GM19035 (cell line): ENCODE measurements at regions not wholly inside any gene's neighbourhood (a gene's known extent, or its start where the extent isn't known, plus 50 kb on each side); places are given as distances from the start of the nearest gene placed in this dataset.

Experiments
- ATAC-seq: cut with Tn5 transposase; IDR thresholded peaks from one replicate; pipeline ENCODE4 v1.9.1; 2021; ENCODE audit not compliant: unreplicated experiment

DNA sequence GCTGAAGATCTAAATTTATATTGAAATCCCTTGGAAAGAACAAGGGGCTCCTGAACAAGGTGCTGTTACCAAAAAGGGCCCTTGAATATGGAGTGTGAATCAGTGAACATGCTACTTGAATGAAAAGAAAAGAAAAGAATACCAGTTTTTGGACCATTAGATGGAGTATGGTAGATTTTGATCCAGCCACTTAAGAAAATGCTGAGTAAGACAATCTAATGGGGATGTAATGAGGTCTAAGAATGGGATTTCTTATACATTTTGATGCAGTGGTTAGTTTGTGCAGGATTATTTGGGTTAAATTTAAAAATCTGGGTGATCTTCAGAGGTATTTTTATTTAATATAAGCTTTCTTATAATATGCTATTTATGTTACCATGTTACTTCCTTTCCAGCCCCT is 2003.0 kb upstream of the LRRTM1 start:
- no peak for ATAC-seq

DNA sequence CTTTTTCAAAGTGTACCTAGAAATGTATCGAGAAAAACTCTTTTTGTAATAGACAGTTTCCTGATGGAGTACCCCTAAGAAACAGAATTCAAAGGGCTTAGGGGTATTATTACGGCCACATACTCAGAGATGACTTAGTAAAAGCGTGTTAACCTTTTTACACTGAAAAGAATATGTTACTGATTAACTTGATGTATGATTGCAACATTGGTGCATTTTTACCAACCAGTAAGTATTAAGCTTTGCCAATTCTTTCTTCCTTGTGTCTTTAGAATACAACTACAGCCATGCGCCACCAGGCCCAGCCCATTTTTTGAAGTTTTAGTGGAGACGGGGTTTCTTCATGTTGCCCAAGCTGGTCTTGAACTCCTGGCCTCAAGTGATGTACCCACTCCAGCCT is 1997.0 kb upstream of the LRRTM1 start:
- no peak for ATAC-seq

DNA sequence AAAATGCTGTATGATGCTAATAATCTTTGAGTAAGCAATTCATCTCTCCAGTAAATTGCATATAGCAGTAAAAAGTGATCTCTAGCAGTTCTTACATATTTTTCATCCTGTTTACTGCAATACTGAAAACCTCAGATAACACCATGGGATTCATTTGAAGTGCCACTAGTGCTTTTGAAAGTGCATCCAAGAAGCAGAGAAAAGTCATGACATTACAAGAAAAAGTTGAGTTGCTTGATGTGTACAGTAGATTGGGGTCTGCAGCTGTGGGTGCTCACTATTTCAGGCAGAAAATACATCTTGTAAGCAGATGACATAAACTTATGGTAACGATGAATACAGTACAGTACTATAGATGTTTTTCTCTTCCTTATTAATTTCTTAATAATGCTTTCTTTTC is 1984.9 kb upstream of the LRRTM1 start:
- no peak for ATAC-seq

DNA sequence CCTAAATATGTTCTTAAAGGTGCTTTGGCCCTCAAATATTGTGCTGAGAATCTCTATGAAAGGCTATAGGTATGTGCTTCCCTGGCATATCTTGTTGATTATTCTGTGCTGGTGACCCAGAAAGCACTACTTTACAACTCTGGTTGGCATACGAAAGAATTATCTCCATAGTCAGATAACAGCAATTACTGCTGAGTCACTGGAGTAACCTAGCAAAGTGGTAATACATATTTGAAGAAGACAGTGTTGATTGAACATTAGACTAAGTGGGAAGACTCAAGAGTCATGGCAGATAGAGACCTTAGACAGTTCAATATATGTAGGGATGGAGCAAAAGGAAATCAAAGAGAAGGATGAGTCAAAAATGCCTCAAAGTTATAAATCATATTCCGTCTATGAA is 1978.5 kb upstream of the LRRTM1 start:
- ATAC-seq, result no peak

DNA sequence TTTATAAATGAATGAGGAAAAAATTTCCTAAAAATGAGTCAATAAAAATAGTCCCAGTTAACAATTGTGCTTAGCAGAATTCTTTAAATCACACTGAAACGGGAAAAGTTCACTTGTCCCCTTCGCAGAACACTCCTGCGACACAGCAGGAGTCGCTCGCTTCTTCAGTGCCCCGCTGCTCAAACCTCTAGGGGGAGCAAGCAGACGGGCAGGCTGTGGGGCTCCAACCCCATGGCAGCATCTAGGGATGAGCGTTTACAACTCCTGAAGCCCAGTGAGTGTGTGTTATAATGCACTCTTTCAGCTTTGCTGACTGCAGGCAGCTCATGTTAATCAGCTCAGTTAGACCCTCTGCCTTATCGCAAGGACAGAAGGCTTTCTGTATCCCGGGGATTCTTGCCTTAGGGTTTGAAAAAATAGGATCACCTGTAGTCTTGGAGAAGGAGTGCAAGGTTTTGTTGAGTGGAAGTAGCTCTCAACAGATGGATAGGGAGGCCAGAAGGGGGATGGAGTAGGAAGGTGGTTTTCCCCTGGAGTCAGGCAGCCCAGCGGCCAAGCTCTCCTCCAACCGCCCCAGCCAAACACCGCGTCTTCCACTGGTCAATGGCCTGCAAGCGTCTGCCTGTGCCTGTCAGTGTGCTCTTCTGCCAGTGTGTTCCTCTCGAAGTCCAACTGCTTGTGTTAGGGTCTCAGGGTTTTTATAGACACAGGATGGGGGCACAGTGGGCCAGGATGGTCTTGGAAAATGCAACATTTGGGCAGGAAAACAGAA is 1977.7 kb upstream of the LRRTM1 start:
- ATAC-seq, result no peak

DNA sequence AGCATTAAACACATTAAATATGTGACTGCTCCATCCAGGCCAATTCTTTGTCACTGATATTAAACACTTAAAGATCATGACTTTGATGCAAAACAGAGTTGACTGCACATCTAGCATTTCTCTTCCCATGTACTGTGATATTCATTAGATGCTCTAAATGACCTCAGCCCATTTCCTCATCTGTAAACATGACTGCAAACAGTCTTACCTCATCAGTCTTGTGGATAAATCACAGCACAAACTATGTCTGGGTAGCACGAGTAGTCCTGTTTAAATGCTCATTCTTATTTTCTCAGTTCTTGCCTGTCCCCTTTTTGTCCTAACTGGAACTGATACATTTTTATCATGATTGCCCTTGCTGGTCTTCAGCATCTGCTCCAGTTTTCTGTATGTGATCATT is 1974.8 kb upstream of the LRRTM1 start:
- ATAC-seq, result no peak

DNA sequence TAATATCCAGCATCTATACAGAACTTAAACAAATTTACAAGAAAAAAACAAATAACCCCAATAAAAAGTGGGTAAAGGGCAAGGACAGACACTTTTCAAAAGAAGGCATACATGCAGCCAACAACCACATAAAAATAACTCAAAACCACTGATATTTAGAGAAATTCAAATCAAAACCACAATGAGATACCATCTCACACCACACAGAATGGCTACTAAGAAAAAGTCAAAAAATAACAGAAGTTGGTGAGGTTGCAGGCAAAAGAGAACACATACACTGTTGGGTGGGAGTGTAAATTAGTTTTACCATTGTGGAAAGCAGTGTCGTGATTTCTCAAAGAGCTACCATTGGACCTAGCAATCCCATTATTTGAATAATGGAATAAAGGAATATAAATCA is 1973.9 kb upstream of the LRRTM1 start:
- no peak for ATAC-seq

DNA sequence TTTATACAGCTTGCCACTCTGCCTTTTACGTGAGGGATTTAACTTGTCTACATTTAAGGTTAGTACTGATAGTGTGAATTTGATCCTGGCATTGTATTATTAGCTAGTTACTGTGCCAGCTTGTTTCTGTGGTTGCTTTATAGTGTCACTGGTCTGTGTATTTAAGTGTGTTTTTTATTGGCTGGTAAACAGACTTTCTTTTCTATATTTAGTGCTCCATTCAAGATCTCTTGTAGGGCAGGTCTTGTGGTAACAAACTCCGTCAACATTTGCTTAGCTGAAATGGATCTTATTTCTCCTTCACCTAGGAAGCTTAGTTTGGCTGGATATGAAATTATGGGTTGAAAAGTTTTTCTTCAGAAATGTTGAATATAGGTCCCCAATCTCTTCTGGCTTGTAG is 1971.0 kb upstream of the LRRTM1 start:
- ATAC-seq, result no peak

DNA sequence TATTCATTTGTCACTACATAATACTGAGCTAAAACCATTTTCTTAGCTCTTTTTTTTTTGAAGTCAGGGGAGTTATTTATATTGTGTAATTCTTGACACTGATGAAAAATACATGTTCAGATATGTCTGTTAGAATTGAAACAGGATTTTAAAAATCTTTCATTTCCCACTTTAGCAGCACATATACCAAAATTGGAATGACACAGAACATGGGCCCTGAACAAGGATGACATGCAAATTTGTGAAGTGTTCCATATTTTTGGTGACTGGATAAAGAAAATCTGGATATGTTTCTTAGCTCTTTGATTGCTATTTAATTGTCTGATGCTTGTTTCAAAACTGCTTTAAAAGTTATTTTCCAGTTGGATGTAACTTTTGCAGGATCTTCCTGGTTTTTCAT is 1963.9 kb upstream of the LRRTM1 start:
- ATAC-seq, result no peak

DNA sequence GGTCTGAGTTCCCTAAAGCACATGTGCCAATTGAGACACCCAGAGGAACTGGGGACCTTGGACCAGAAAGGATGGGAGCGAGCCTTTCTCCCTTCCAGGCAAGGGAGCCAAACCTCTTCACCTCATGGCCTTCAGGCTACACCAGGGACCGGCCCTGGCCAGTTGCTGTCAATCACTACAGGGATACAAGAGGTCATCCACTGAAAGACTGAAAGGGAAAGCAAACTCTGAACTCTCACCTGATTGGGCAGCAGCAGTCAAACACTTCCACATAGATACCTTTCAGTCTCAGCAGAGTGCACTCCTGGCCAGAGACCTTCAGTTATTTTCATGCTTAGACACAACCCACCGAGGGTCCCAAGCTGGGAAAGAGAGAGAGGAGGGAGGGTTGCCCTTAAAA is 1956.0 kb upstream of the LRRTM1 start:
- no peak for ATAC-seq

DNA sequence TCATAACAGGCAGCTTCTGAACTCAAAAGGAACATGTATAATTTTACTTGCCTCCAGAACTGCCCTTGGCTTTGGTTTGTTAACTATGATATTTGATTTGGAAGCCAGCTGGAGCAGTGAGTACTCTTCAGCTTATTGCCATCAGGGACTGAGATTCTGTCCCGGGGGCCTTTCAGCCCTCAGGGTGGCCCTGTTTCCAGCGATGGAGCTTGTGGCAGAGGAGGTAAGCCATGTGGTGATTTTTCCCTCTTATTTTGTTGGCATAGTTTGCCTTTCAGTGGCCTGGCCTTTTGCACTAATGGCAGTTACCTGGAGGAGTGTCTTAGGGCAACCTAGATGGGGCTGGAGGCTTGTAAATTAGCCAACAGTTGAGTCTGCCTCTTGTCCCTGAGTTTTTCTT is 1955.0 kb upstream of the LRRTM1 start:
- ATAC-seq, result no peak

DNA sequence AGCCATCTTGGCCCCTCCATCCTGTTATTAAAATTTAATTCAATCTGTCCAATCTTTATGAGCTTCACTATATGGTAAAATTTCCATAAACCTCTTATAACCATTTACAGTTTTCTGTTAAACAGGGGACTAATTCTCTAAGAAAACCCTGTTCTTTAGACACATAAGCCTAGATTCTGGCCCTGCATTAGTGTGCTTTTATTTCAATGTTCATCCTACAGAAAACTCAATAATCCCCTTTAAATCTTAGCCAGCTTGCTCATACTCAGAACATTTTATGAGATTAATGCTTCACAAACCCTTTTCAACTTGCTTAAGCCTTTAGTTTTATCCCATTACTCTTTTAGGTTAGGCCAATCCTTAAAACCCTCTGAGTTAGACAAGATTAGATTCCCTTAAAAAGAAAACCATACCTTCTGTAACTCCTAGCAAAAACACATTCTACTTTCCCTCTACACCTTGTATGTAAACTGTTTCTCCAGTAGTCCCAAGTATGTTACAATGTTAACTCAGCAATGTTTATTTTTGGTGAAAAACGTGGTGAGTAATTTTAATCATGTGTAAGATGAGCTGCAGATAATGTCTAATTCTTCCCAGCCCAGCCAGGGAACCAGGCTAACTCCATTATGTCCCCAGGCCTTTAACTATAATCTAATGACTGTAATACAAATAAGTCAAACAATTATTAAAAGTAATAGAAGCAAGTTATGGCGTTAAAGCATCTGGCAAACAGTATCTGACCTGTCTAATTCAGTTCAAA is 1953.4 kb upstream of the LRRTM1 start:
- ATAC-seq, result no peak

DNA sequence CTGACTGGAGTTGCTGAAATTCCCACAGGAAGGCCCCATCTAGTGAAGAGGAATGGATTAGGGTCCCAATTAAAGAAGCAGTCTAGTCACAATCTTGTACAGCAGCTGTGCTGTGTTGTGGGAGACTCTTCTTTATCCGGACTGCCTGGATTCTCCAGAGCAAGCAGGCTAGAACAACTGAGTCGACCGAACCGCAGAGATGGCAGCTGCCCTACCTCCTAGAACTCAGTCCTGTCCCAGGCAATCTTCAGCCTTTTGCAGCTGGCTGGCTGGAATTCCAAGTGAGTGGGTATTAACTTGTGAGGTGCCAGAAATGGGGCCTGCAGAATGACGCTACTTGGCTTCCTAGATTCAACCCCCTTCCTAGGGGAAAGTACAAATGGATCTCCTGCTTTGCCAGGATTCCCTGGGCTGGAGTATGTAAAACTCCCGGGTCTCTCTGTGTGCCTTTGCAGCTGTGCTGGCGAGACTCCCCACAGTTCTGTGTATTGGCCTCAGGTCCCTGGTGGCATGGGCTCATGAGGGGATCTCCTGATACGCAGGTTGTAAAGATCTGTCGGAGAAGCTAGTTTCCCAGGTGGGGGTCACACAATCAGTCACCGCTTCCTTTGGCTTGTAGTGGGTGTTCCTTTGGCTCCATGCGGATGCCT is 1952.6 kb upstream of the LRRTM1 start:
- no peak for ATAC-seq

DNA sequence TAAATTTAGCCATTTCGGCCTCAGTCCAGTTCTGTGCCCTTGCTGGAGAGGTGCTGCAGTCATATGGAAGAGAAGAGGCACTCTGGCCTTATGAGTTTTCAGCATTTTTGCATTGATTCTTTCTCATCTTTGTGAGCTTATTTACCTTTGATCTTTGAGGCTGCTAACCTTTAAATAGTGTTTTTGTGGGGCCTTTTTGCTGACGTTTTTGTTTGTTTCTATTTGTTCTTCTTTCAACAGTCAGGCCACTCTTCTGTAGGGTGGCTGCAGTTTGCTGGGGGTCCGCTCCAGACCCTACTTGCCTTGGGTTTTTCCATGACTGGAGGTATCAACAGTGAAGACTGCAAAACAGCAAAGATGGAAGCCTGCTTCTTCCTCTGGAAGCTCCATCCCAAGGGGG is 1951.7 kb upstream of the LRRTM1 start:
- ATAC-seq, result no peak

DNA sequence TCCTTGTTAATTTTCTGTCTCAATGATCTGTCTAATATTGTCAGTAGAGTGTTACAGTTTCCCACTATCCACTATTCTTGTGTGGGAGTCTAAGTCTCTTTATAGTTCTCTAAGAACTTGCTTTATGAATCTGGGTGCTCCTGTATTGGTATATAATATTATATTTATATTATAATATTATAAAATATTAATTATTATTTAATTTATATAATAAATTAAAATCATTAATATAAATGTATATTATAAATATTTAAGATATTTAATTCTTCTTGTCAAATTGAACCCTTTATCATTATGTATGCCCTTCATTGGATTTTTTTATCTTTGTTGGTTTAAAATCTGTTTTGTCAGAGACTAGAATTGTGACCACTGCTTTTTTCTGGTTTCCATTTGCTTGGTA is 1950.2 kb upstream of the LRRTM1 start:
- no peak for ATAC-seq

DNA sequence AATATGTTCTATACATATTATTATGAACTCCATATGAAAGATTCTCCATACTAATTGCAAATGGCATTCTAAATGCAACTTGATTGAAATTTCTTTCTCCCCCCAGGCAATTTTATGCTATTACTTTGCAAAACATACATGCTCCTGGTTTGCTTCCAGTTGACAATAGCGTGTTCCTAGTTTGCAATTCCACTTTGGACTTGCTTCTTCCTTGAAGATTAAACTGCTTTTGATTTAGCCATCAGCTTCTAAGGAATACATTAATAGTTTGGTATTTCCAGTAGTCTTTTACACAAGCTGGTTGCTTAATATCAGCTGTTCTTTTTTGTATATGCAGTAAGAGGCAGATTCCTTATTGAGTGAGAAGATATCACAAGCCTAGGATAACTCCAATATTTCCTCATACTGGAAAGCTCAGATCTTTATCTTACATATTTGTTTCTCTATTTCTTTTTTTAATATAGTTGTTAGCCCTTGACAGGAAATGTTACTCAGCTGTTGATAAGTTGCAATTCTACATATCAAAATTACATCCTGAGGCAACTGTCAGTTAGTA is 1941.7 kb upstream of the LRRTM1 start:
- ATAC-seq, result no peak

DNA sequence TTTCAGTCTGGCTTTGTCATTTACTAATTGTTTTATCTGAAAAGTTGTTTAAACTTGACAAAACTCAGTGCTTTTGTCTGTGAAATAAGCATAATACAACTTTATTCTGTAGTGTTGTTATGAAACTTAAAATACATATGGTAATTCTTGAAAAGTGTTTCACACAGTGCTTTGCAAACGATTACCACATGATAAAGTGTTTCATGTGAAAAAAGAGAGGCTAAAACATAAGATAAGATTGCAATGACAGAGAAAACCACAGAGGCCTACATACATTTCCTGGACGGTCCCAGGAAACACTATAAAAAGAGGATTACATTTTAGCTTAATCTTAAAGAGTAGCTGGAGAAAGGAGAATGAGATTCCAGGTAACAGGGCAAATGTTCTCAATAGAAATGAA is 1934.6 kb upstream of the LRRTM1 start:
- ATAC-seq, result no peak

DNA sequence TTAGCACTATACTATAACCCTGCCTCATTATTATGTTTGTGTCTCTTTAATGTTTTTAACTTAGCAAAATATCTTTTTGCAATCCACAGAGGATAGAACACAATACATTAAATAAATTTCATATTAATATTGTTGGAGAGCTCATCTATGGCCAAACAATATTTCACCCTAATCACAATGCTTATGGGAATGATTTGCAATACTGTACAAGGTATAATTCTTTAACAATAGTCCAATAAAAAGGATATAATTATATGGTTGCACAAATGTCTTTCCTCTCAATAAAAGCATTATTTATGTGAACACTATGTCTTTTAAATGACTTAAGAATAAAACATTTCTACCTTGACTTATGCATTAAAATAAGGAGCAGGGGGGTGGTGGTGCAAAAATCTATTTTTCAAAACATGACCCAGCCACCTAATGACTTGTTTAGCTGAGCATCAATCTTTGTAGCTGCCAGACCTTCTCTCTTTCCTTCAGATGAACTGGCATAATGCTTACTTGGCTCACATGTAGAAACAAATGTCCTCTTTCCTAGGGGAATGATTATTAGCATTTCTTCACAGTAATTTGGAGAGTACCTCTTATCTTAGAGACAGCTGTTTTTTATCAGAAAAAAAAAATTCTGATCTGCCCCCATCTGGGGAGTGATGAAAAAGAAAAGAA is 1933.6 kb upstream of the LRRTM1 start:
- no peak for ATAC-seq

DNA sequence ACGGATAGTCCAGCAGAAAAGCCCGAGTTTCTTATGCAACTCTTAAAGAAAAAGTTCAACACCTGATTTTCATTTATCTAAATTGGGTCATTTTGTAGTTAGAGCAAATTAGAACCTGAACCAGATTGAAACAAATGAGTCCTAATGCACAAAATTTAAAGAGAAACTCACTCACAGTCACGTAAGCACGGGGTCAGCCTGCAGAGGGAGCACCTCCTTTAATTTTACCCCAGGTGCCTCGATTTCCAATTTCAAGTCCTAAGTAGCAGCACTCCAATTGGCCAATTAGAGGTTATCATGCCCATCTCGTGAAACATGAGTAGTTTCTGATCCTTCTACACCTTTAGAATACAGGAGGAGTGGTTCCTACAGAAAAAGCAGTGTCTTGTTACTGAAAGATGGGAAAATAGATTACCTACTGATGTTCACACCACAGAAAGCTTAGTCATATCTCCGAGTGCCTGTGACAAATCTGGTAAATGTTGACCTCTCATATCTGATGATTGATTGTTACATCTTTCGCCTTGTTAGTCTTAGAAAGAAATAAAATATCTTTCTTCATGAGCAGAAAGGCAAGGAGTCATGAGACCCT is 1929.8 kb upstream of the LRRTM1 start:
- no peak for ATAC-seq

DNA sequence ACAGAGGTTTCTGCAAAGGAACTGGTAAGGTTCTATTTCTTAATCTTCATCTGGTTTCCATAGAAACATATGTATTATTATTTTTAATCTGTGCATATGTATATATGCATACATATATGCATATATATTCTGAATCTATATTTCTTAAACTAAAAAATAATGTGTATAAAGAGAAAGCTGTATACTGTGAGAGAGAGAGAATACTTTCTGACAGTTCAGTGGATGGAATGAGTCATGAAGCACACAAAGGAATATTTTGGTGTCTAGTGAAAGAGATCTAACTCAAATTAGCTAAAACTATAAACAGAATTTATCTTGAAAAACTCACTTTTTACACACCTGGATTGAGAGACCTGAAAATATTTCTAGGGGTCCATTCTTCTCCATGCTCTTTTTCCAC is 1929.3 kb upstream of the LRRTM1 start:
- ATAC-seq, result no peak

DNA sequence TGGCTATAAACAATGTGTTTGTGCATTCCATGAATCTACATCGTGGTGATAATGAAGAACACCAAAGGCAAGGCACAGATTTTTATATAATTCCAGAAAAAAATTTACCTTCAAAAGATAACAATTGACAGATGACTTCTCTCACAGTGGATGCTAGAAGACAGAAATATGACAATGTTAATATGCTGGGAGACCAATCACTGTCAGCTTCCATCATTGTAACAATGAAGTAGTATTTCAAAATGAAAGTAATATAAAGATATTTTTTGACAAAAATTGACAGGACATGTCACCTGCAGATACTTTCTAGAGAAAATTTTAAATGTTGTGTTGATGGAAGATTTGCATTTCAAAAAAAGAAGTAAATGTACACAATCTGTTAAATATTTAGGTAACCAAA is 1925.9 kb upstream of the LRRTM1 start:
- ATAC-seq, result no peak
